Choroid plexus epithelial cell (primary cell): ENCODE measurements at regions not wholly inside any gene's neighbourhood (a gene's known extent, or its start where the extent isn't known, plus 50 kb on each side); places are given as distances from the start of the nearest gene placed in this dataset.
A peak's percentile ranks its signal among the peaks of the same experiment; 100 is the strongest.

Experiments
- DNase-seq: peaks from one replicate; pipeline ENCODE4 v3.0.0-alpha.2; 2010; ENCODE audit warnings: low read depth
- H3K4me3 ChIP-seq: 2 replicates; pipeline ENCODE4 v1.5.1; 2011; ENCODE audit warnings: low read depth, mild to moderate bottlenecking, control low read depth, low read length, moderate library complexity
- CTCF ChIP-seq: conservative IDR thresholded peaks from 2 replicates; pipeline ENCODE4 v1.5.1; 2011; ENCODE audit warnings: low read depth, mild to moderate bottlenecking, control low read depth, inconsistent platforms, low read length, moderate library complexity

- DNase-seq = peak; percentile 2
- no peak overlapping the region for H3K4me3 ChIP-seq
These were observed 533.6 kb upstream of the FSHR start for GRCh38 chr2:49687918-49688317.

GRCh38 chr2:49686897-49687442, 532.7 kb upstream of the FSHR start:
- no peak for TF ChIP-seq CTCF
- H3K4me3 ChIP-seq = no peak overlapping the region
- DNase-seq = no peak

More at GRCh38 chr2:49687918-49688317, 533.6 kb upstream of the FSHR start:
- TF ChIP-seq CTCF = peak; percentile 34

GRCh38 chr2:49686291-49686690, 532.0 kb upstream of the FSHR start:
- TF ChIP-seq CTCF = no peak
- H3K4me3 ChIP-seq = no peak overlapping the region
- no peak for DNase-seq

- no peak for DNase-seq
- no peak for TF ChIP-seq CTCF
- H3K4me3 ChIP-seq = no peak overlapping the region
These were observed 522.9 kb upstream of the FSHR start for GRCh38 chr2:49677227-49677626.

GRCh38 chr2:49664827-49665226, 510.5 kb upstream of the FSHR start:
- H3K4me3 ChIP-seq = no peak overlapping the region
- DNase-seq = no peak
- no peak for TF ChIP-seq CTCF

GRCh38 chr2:49661809-49662208, 507.5 kb upstream of the FSHR start:
- TF ChIP-seq CTCF = no peak
- no peak for DNase-seq
- no peak overlapping the region for H3K4me3 ChIP-seq

- TF ChIP-seq CTCF = no peak
- DNase-seq = no peak
- H3K4me3 ChIP-seq = no peak overlapping the region
These were observed 502.5 kb upstream of the FSHR start for GRCh38 chr2:49656853-49657252.
